B cell (primary cell): ENCODE measurements at regions not wholly inside any gene's neighbourhood (a gene's known extent, or its start where the extent isn't known, plus 50 kb on each side); places are given as distances from the start of the nearest gene placed in this dataset.

ENCODE experiments used
- ATAC-seq: fragments of 200-7000 bp; cut with Tn5 transposase; one replicate; pipeline ENCODE4 v1.10.0; 2021; ENCODE audit warnings: low read depth, mild to moderate bottlenecking, moderate number of reproducible peaks, moderate library complexity
- CTCF ChIA-PET: fragments of 350-600 bp; sonication (Branson Sonifier 250); formaldehyde crosslinking; loops from one replicate; lab custom pipeline; 2021; ENCODE audit warnings: antibody characterized with exemption, inconsistent platforms; lab: Charles Lee
- POLR2A ChIA-PET: fragments of 350-600 bp; sonication (Branson Sonifier 250); formaldehyde crosslinking; loops from one replicate; lab custom pipeline; 2021; ENCODE audit warnings: antibody characterized with exemption; lab: Charles Lee
- DNase-seq: peaks from one replicate; pipeline ENCODE4 v3.0.0; 2013
- H2AFZ ChIP-seq: 2 replicates; pipeline ENCODE4 v1.6.1; 2012; ENCODE audit warnings: mild to moderate bottlenecking, low read depth, low read length; ENCODE audit not compliant: insufficient read depth, poor library complexity, severe bottlenecking
- H3K27ac ChIP-seq, 2 donors: 1 replicate in 1 of 2; 2 replicates in 1 of 2; pipeline ENCODE4 v1.5.1; 2012 to 2013; ENCODE audit warnings: low read length in 2 of 2, mild to moderate bottlenecking in 2 of 2, moderate library complexity in 1 of 2
- H3K27me3 ChIP-seq, 4 experiments: fragments of 200-600 bp in 1 of 4; sonication (generic) in 1 of 4; replicated peaks in 1 of 4; 1 replicate in 2 of 4; 2 replicates in 2 of 4; pipeline versions ENCODE4 v1.6.1 to v1.7.0; 2013 to 2016; ENCODE audit warnings: low read length in 3 of 4, mild to moderate bottlenecking in 2 of 4, mixed read lengths in 1 of 4, moderate library complexity in 1 of 4; ENCODE audit not compliant: insufficient read depth in 4 of 4, control insufficient read depth in 3 of 4; ENCODE audit errors: control extremely low read depth in 1 of 4
- H3K36me3 ChIP-seq, 2 experiments: replicated peaks in 1 of 2; 1 replicate in 1 of 2; 2 replicates in 1 of 2; pipeline versions ENCODE4 v1.6.1 to v1.7.1; 2013; ENCODE audit warnings: low read length in 1 of 2; ENCODE audit not compliant: insufficient read depth in 2 of 2, control insufficient read depth in 1 of 2; ENCODE audit errors: control extremely low read depth in 1 of 2, extremely low read depth in 1 of 2
- H3K4me1 ChIP-seq, 2 donors: fragments of 200-600 bp in 1 of 2; sonication (generic) in 1 of 2; 1 replicate in 1 of 2; 2 replicates in 1 of 2; pipeline versions ENCODE4 v1.5.1 to v1.6.1; 2013 to 2017; ENCODE audit warnings: low read length in 2 of 2; ENCODE audit not compliant: control insufficient read depth in 2 of 2, insufficient read depth in 2 of 2
- H3K4me2 ChIP-seq: replicated peaks from 2 replicates; pipeline ENCODE3; 2012; ENCODE audit warnings: mild to moderate bottlenecking, low read depth, low read length; ENCODE audit not compliant: poor library complexity, severe bottlenecking
- H3K4me3 ChIP-seq, 5 experiments: fragments of 200-600 bp in 1 of 5; sonication (generic) in 1 of 5; 1 replicate in 3 of 5; 2 replicates in 2 of 5; pipeline versions ENCODE4 v1.5.1 to v1.7.0; 2011 to 2016; ENCODE audit warnings: low read length in 4 of 5, mild to moderate bottlenecking in 4 of 5, low read depth in 2 of 5, control low read depth in 1 of 5, moderate library complexity in 1 of 5; ENCODE audit not compliant: insufficient read depth in 1 of 5; ENCODE audit errors: control extremely low read depth in 1 of 5, extremely low read depth in 1 of 5
- H3K79me2 ChIP-seq: fragments of 200-600 bp; sonication (generic); one replicate; pipeline ENCODE4 v1.6.0; 2016; ENCODE audit warnings: low read length; ENCODE audit not compliant: control insufficient read depth, insufficient read depth
- H3K9ac ChIP-seq: fragments of 200-600 bp; sonication (generic); 2 replicates; pipeline ENCODE4 v1.6.1; 2017; ENCODE audit warnings: mild to moderate bottlenecking, low read length, moderate library complexity
- H3K9me3 ChIP-seq, 3 donors: one replicate each; pipeline versions ENCODE4 v1.6.1 to v1.7.1; 2013; ENCODE audit warnings: low read length in 2 of 3; ENCODE audit not compliant: control insufficient read depth in 2 of 3, insufficient read depth in 1 of 3; ENCODE audit errors: control extremely low read depth in 1 of 3
- H4K20me1 ChIP-seq: 2 replicates; pipeline ENCODE4 v1.6.0; 2012; ENCODE audit warnings: mild to moderate bottlenecking, low read length; ENCODE audit not compliant: insufficient read depth, control insufficient read depth, poor library complexity, severe bottlenecking
- H3K27ac Mint-ChIP-seq: one replicate; pipeline ENCODE4 v1.8.0; 2021; ENCODE audit warnings: mixed read lengths
- H3K27me3 Mint-ChIP-seq: one replicate; pipeline ENCODE4 v1.8.0; 2021; ENCODE audit warnings: mixed read lengths
- H3K4me1 Mint-ChIP-seq: one replicate; pipeline ENCODE4 v1.8.0; 2021; ENCODE audit warnings: mixed read lengths
- H3K4me3 Mint-ChIP-seq: one replicate; pipeline ENCODE4 v1.8.0; 2021; ENCODE audit warnings: mixed read lengths
- H3K9me3 Mint-ChIP-seq: one replicate; pipeline ENCODE4 v1.8.0; 2022; ENCODE audit warnings: mixed read lengths; ENCODE audit not compliant: insufficient read depth
- EZH2 ChIP-seq: IDR thresholded peaks from 2 replicates; pipeline ENCODE4 v1.6.1; 2012; ENCODE audit warnings: borderline replicate concordance, low read depth, mild to moderate bottlenecking, moderate library complexity, low read length; ENCODE audit not compliant: insufficient read depth, poor library complexity, severe bottlenecking
- WGBS: methylation state at CpG from one replicate; pipeline ENCODE4 v1.1.5; 2013; ENCODE audit warnings: missing lambda C conversion rate; ENCODE audit not compliant: insufficient coverage; 5-methylcytosine and 5-hydroxymethylcytosine counted together
- intact Hi-C: fragments of 100-400 bp; cut with micrococcal nuclease; formaldehyde crosslinking; loops from one replicate; pipeline ENCODE4 v1.10.0; 2022
- TF ChIP-seq, protein P1 (sequence below): fragments of 200-600 bp; IDR thresholded peaks from one replicate; pipeline ENCODE4 v1.8.0; 2022; ENCODE audit warnings: antibody characterized with exemption, mild to moderate bottlenecking

DNA sequence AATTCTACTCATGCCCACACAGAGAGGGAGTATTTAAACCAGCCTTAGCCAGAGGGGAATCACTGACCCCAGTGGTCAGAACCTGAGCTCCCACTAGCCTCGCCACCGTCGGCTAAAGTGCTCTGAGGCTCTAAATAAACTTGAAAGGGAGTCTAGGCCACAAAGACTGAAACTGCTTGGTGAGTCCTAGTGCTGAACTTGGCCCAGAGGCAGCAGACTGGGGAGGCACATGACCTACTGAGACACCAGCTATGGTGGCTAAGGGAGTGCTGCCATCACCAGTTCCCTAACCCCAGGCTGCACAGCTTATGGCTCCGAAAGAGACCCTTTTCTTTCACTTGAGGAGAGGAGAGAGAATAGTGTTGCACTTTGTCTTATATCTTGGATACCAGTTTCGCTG lies 1542.8 kb downstream of the KCNT2 start:
- no peaks in the 10 kb centered on the region for H3K27me3 Mint-ChIP-seq
- no peak overlapping the region for H3K27ac Mint-ChIP-seq
- Histone ChIP-seq H3K79me2 (no peaks in the 10 kb centered on the region), H3K4me2 (no peak overlapping the region), H3K4me3 (no peak overlapping the region), H3K9me3 (peaks cover 0 to 11% (median 2%) of the 10 kb centered on the region in 3 donors), H2AFZ (no peak overlapping the region), H4K20me1 (no peaks in the 10 kb centered on the region), H3K9ac (no peak overlapping the region), H3K27ac (no peak overlapping the region), H3K4me1 (no peaks in the 10 kb centered on the region), H3K36me3 (no peaks in the 10 kb centered on the region), H3K27me3 (no peaks in the 10 kb centered on the region)
- H3K9me3 Mint-ChIP-seq, result no peaks in the 10 kb centered on the region
- WGBS, result 90% methylated on average over 4 of the region's 5 CpGs
- TF ChIP-seq, protein P1, sequence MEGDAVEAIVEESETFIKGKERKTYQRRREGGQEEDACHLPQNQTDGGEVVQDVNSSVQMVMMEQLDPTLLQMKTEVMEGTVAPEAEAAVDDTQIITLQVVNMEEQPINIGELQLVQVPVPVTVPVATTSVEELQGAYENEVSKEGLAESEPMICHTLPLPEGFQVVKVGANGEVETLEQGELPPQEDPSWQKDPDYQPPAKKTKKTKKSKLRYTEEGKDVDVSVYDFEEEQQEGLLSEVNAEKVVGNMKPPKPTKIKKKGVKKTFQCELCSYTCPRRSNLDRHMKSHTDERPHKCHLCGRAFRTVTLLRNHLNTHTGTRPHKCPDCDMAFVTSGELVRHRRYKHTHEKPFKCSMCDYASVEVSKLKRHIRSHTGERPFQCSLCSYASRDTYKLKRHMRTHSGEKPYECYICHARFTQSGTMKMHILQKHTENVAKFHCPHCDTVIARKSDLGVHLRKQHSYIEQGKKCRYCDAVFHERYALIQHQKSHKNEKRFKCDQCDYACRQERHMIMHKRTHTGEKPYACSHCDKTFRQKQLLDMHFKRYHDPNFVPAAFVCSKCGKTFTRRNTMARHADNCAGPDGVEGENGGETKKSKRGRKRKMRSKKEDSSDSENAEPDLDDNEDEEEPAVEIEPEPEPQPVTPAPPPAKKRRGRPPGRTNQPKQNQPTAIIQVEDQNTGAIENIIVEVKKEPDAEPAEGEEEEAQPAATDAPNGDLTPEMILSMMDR, result no peak
- TF ChIP-seq EZH2, result no peak
- ATAC-seq (no peak), DNase-seq (no peak)
- H3K4me3 Mint-ChIP-seq, result no peak overlapping the region
- ChIA-PET CTCF (no interaction called here), POLR2A (no interaction called here)
- intact Hi-C loops, result no loop called here
- H3K4me1 Mint-ChIP-seq, result no peaks in the 10 kb centered on the region

DNA sequence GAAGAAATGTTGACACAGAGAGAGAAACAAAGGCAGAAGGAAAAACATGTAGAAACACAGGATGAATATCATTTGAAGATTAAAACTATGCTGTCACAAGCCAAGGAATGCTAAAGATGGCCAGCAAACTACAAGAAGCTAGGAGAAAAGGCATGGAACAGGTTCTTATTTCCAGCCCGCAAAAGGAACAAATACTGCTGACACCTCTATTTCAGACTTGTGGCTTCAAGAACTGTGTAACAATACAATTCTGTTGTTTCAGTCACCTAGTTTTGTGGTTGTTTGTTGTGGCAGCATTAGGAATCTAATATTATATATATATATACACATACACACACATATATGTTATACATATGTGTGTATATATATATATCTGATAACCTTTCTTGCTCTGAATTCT lies 1543.9 kb downstream of the KCNT2 start:
- no peak overlapping the region for H3K4me2 ChIP-seq
- H3K36me3 ChIP-seq, result no peaks in the 10 kb centered on the region
- H3K4me1 ChIP-seq, result no peaks in the 10 kb centered on the region
- no peak overlapping the region for H3K27ac Mint-ChIP-seq
- no peaks in the 10 kb centered on the region for H3K9me3 Mint-ChIP-seq
- intact Hi-C loops, result no loop called here
- H3K4me3 ChIP-seq, result no peak overlapping the region
- no peak overlapping the region for H3K27ac ChIP-seq
- TF ChIP-seq, protein P1, result no peak
- no peak for TF ChIP-seq EZH2
- no peak for ATAC-seq
- no peaks in the 10 kb centered on the region for H3K27me3 ChIP-seq
- no peaks in the 10 kb centered on the region for H3K79me2 ChIP-seq
- H2AFZ ChIP-seq, result no peak overlapping the region
- H3K27me3 Mint-ChIP-seq, result no peaks in the 10 kb centered on the region
- no peaks in the 10 kb centered on the region for H3K4me1 Mint-ChIP-seq
- H4K20me1 ChIP-seq, result no peaks in the 10 kb centered on the region
- no CpG with 5 or more reads among the region's 1 CpG for WGBS
- no peak overlapping the region for H3K9ac ChIP-seq
- POLR2A ChIA-PET, result no interaction called here
- H3K4me3 Mint-ChIP-seq, result no peak overlapping the region
- H3K9me3 ChIP-seq, result peaks cover 0 to 11% (median 2%) of the 10 kb centered on the region in 3 donors
- CTCF ChIA-PET, result no interaction called here
- no peak for DNase-seq
